ENCODE measurements at regions not wholly inside any gene's neighbourhood (a gene's known extent, or its start where the extent isn't known, plus 50 kb on each side); places are given as distances from the start of the nearest gene placed in this dataset.

DNA sequence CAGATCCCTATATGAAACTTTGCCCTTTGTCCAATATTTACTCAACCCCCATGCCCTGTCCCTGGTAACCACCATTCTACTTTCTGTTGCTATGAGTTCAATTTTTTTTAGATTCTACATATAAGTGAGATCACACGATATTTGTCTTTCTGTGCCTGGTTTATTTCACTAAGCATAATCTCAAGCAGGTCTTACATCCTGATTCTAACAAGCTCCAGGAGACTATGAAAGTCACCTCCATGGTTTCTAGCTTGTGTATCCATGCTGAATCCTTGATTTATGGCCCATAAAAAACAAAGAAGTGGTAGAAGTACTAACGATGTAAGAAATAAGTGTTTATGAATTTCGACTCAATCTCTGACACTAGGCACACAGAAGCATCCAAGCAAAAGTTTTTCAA is 68.0 kb downstream of the OR5AK2 start:
- no peak for TF ChIP-seq POLR2A (IDR thresholded peaks at IDR 0.05)
- TF ChIP-seq, protein P1, sequence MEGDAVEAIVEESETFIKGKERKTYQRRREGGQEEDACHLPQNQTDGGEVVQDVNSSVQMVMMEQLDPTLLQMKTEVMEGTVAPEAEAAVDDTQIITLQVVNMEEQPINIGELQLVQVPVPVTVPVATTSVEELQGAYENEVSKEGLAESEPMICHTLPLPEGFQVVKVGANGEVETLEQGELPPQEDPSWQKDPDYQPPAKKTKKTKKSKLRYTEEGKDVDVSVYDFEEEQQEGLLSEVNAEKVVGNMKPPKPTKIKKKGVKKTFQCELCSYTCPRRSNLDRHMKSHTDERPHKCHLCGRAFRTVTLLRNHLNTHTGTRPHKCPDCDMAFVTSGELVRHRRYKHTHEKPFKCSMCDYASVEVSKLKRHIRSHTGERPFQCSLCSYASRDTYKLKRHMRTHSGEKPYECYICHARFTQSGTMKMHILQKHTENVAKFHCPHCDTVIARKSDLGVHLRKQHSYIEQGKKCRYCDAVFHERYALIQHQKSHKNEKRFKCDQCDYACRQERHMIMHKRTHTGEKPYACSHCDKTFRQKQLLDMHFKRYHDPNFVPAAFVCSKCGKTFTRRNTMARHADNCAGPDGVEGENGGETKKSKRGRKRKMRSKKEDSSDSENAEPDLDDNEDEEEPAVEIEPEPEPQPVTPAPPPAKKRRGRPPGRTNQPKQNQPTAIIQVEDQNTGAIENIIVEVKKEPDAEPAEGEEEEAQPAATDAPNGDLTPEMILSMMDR (IDR thresholded peaks at IDR 0.05), result no peak
